NCI-H1930 (cell line): ENCODE measurements at regions not wholly inside any gene's neighbourhood (a gene's known extent, or its start where the extent isn't known, plus 50 kb on each side); places are given as distances from the start of the nearest gene placed in this dataset.

ENCODE experiments used
- DNase-seq, 2 experiments: peaks; one replicate each; lab custom pipeline; 2025; lab: John Stamatoyannopoulos, UW

DNA sequence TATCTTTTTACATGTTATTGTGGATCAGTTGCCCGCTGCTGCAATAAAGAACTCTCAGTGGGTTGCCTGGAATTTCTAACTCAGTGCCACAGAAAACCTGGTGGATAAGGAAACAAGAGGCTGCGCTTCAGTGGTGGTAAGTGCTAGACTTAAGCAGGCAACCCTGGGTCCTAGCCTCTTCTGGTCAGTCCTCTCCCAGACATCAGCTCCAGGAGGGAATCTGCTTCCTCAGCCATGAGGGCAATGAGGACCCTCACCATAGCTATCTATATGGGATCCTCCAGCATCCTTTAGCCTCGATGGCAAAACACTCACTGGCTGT lies 490.7 kb upstream of the SULF2 start:
- no peak for DNase-seq

DNA sequence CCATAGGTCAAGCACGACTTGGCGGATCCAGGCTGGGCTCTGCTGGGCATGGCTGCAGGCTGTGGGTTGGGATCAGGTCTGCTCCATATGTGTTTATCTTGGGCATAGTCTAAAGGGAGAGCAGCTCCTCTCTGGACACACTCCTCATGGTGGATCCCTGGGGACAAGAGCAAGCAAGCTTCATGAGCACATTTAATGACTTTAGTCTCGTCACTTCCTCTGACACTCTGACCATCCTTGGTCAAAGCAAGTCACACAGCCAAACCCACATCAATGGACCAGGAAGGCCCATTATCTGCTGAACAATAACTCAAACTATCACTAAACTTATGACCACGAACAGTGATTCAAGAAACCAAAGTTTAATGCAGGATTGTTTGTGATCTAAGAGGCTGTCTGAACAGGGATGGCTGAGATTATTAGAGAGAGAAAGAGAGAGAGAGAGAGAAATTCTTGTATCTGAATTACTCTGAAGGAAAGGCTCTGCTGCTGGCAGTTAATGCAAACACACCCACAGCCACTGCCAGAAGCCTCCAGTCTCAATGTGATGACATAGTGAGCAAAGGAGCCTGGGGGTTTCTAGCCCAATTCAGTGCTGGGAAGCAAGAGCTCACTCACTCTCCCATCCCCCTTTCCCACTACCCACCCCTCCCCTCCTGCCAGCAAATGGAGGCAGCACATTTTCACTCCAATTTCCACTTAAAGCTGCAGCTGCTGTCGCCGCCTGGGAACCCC lies 490.2 kb upstream of the SULF2 start:
- no peak for DNase-seq

DNA sequence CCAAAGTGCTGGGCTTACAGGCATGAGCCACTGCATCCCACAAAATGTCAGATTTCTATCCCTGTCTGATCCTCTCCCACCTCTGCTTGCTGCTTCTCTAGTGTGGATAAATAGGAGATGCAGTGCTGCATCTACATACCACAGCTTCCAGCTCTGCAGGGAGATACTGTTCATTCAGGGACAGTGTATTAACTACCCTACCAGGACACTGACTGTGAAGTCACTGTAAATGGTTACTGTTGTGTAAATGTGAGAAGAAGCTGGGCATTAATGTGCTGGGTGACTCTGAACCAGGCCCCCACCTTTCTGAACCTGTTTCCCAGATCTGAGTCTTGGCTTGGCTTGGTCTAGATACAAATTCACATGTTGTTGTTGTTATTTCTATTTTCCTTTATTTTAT lies 488.6 kb upstream of the SULF2 start:
- no peak for DNase-seq

DNA sequence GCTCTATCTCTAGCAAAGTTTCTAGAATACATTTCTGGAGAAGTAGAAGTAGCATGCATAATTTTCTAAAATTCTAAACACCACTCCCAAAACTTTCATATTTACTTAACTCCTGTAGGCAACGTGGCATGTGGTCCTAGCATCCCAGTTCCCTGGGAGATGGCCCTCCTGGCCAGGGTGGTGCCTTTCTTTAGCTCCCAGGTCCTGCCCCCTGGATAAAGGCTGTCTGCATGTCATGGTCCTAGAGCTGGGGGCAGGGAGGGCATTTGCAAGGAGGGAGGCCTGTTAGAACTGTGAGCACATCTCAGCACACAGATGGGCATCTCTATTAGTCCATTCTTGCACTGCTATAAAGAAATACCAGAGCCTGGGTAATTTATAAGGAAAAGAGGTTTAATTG lies 485.6 kb upstream of the SULF2 start:
- DNase-seq: no peak

DNA sequence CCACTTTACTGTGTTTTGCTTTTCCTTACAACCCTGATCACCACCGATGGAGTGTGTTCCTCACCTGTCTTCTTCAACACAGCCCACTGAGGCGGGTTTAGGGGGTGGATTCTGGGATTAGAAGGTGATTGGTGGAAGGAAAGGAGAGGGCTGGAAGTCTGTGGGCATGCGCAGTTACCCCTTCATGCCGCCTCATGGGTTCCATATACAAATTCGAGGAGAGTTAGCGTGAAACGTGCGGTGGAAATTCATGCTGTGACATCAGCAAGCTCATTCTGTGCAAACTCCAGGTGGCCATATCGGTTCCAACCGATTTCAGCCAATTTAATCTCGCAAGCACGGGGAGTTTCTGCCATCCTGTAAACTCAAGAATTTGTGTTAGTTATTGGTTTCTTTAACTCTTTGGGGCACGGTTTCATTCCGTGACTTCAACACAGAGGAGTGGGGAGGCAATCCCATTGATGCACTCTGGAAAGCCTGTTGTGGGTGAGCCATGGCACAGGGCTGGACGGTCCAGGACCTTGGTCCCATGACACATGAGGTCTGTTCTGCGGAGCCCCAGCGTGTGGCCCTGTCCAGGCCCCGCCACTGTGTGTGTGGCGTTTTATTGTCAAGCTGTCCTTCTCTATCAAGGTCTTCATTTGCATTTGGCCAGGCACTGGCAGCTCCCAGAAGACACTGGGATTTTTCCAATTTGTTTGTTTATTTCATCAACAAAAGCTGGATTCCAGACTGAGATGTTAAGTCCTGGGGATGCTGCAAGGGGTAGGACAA lies 482.8 kb upstream of the SULF2 start:
- no peak for DNase-seq

DNA sequence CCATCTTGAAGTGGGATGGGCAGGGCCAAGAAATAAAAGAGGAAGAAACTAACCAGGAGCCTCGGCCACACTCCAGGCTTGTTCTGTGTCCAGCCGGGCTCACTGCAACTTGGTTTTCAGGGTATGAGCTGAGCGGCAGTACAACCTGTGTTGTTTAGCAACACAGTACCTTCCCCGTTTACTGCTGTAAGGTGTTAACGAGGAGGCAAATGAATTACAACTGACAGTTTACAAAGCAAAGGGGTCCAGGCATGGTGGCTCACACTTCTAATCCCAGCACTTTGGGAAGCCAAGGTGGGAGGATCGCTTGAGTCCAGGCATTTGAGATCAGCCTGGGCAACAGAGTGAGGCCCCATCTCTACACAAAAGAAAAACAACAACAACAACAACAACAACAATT lies 481.3 kb upstream of the SULF2 start:
- DNase-seq: no peak

DNA sequence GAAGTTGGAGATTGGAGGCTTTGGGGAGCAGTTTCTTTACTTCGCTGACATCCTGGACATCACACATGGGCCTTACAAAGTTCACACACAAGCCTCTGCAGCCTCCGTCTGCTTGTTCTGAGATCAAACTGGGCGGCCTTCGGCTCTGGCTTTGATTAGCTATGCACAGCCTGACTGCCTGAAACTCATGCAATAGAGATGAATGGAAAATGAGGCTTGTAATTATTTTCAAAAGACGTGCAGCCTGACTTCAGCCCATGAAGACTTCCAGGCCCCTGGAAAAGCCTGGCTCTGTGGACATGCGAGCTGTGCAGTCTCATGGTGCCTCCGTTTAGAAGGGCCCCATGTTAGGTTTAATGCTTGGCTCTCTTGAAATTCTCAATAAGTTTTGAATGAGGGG lies 480.5 kb upstream of the SULF2 start:
- no peak for DNase-seq

DNA sequence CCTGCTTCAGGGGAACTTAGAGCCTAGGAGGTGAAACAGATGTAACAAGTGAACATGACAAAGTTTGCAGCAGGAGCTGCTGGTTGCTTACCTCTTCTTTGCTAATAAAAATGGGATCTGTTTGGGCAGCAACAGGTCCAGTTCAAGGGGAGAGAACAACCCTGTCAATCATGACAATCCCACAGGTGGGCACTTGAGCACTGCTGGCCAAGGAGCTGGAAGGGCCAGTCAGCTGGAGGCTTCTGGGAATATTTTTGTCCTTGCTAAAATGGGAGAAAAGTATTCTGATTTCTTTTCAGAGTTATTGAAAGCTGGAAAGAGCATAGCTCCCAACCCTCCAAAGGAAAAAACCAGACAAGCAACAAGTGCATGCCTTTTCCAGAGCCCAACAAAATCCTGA lies 477.7 kb upstream of the SULF2 start:
- no peak for DNase-seq

DNA sequence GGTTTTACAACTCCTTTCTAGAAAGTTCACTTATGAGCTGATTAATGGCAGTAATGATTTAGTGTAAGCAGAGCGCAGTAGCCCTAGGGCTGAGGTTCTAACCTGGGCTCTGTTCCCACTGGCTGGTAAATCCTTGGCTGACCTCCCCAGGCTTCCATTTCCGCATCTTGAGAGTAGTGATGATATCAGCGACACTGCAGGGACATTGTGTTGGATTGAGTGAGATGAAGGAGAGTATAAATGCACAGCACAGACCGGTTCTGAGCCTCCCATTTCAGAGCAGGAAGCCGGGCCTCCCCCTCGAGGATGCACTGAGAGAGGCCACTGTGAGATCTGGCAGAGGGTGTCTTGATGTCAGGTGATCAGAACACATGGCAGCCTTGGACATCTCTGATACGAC lies 477.2 kb upstream of the SULF2 start:
- DNase-seq: no peak

DNA sequence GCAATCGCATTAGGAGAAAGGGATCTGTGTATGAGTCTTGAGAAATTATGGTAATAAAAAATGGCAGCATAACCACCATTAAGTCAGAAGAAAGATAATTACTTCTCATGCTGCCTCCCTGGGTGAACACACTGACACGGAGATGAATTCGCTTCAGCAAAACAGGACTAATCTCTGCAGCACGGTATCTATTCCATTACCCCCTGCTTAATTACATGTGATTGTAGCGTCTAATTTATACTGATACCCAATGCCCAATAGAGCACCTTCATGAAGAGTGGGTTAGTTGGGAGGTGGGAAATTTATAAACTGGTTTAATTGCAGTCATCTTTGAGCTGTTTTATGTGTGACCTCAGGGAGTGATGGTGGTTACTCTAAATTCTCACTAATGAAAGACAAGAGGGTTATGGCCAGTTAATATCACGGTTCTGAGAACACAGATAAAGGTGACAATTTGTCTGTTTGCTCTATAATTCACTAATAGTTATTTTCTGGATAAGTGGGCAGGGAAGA lies 476.2 kb upstream of the SULF2 start:
- no peak for DNase-seq

DNA sequence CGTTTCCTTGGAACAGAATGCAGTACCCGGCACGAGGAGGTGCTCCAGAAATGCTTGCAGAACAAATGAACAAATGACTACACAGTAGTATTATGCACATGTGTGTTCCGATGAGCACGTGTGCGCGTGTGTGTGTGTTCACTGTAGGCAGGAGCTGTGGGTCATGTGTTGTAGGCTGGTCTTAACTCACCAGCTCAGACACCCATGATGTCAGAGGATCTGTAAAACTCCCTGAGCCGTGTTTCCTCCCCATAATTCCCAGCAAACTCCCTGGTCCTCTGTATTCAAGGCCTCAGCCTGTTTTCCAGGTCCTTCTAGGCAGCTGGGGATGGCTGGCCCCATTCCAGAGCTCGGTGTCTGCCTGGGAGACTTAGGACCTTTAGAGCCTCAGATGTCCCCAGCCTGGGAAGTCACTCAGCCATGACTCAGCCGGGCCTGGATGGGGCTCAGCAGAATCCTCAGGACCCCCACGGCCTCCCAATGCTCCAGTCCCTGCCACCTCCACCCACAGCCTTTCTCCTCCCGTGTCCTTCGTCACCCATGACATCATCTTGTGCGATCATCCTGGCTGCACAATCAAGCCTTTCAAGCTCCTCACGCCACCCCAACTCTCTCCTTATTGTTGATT lies 475.0 kb upstream of the SULF2 start:
- DNase-seq: no peak

DNA sequence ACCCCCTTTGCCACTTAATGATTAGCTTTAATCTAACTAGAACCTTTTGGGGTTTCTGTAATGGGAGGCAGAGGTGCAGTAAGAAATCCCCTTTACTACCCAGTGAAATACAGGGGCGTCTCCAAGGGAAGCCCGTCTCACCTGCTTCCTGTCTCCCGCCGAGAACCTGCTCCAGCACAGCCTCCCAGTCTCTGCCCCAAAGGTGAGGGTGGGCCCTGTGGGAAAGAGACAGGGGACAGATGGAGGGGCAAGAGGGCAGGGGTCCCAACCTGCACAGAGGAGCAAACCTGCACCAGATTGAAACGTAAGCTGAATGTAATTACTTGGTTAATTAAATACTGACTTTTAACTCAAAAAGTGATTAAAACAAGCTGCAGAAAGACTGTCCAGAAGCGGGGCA lies 474.2 kb upstream of the SULF2 start:
- DNase-seq: no peak

DNA sequence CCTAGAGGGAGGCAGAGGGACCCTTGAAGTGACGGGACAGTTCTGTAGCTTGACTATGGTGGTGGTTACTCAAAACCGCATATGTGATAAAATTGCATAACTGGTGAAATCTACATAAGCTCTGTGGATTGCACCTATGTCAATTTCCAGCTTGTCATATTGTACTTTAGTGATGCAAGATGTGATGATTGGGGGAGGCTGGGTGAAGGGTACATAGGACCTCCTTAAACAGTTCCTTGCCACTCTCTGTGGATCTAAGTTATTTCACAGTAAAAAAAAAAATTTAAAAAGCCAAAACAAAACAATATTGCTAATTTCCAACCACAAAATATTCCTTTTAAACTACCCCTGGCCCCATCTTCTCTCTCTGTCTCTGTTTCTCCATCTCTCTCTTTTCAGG lies 472.6 kb upstream of the SULF2 start:
- DNase-seq: no peak

DNA sequence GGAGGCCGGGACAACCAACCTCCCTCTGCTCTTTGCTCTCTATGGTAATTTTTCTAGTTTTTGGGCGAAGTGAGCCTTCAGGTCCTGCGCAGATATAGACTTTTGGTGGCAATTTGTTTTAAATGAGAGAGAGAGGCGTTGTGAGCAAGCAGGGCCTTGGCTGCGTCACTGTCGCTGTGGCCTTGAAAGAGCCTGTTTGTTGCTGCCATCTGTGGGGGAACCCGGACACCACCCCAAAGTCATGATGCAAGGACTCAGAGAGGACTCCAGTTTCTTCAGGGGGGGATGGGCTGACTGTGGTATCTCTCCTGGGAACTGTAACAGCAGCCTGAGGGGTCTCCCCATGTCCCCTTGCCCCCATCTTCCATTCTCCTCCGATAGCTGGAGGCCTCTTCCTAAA lies 462.7 kb upstream of the SULF2 start:
- DNase-seq: no peak

DNA sequence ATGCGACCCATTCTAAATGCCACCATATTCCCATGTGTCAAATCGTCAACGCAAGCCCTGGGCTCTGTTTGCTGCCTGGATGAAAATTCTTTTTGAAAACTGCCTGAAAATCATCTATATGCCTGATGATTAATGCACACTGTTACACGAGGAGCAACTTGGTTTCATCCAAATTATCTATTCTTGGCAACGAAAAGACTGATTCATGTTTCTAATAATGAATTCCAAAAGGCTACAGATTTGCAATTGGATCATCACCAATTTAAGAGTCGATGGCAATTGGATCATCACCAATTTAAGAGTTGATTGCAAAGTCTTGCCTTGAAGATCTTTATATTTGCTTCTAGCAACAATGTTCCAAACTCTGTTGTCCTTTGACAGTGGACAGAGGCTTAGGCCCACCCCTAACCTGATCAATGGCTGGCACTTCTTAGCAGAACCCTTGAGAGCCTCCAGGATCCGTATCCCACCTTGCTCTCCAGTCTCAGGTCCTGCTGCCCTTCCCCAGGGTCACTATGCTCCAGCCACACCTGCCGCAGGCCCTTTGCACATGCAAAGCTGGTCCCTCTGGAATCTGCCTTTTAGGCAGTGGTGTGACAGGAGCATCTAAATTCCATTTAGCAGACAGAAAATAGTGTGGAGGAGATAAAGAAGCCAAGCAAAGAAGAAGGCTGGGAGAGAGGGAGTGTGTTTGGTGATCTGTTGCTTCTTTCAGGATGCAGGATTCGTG lies 460.9 kb upstream of the SULF2 start:
- DNase-seq: no peak

DNA sequence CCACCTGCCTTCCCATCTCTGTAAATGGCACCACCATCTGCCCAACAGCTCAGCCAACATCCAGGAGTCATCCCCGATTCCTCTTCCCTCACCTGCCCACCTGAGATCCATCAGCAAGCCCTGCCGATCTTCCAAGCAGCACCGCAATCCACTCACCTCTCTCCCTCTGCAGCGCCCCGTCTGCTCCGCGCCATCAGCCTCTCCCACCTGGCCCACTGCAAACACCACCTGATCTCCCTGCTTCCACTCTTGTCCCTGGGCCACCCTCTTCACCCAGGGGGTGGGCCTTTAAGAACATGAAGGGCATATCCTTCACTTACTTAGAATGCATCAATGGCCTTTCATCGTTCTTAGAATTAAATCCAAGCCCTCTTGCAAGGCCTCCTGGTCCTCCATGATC lies 457.3 kb upstream of the SULF2 start:
- DNase-seq: no peak

DNA sequence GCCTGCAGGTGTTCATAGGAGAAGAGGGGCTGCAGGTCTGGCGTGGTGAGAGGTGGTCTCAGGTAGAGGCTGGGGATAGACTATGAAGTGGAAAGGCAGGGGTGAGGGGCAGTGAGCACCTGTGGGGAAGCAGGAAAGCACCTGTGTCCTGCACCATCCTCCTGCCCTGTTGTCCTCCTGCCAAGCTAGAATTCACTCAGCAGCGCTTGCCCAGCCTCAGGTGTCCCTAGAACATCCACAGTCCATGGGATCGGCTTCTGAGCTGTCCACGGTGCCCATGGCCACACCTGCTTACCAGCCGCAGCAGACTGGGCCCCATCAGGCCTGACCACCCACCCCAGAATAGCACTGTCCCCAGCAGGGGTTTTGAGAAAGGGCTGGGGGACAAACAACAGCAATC lies 456.2 kb upstream of the SULF2 start:
- DNase-seq: no peak

DNA sequence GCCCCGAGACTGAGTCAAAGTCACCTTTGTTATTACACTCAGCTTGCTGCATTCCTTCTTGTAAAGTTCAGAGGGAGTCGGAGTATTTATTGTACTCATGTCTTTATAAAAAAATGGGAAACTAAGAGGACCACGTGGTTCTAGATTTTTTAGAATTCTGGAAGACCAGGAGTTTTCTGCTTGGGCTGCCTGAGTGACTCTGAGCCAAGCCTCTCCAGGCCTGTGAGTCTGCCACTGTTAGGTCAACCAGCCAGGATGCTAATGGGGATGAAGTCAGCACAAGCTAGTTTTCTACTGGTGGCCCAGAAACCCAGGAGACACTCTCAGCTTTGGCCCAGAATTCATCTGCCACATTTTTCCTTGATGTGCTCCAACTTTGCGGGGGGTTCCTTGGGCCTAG lies 453.5 kb upstream of the SULF2 start:
- no peak for DNase-seq

DNA sequence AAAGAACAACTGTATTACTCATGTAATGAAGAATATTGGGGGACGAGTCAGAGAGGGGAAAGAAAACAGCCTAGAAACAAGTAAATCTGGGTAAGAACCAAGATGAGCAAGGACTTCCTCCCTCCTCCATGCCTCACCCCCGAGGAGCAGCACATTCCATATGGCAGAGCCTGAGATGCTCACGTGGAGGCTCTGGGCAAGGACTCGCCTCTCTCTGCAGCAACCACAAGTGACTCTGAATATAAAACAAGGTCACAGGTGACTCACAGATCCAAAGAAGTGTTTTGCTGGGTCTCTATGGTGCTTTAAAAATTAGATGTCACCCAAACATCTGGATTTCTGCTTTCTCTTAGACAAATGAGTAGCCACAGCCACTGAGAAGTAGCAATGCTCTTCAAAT lies 453.0 kb upstream of the SULF2 start:
- no peak for DNase-seq

DNA sequence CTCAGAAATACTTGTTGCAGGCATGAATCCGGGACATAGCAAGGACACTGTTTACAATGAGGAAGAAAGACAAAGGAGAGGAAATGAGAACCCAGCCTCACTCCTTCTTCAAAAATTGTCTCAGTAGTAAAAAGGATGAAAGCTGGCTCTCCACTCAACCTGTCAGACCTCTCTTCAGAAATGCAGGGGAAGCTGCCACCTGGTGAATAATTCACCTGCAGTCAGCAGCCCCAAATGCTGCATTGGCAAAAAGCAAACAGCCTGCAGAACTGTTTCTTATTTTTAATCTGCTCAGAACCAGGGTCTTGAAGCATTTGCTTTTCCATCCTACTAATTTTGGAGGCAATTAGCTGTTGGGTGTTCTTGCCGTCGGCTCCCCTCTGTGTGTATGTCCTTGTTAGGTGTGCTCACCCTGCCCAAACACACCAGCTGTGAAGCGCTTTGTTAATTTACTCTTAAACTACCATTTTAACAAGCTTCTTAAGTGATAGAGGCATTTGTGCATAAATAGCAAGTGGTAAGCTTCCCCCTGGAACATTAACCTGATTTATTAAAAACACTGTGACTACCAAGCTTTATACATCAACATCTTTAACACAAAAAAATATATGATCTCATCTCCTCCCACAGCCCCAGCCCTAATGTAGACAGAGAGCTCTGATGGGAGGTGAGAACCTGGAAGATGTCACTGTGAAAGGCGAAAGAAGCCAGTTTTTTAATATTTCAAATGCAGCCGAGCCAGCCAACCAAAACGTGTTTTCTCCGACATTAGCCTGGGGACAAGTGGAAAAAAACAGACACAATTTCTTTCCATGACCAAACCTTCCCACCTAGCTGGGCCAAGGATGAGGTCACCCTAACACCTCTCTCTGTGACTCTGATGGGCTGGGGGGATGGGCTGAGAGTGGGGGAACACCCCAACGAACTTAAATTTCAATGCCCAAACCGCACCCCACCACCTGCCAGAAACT lies 451.0 kb upstream of the SULF2 start:
- DNase-seq: no peak

DNA sequence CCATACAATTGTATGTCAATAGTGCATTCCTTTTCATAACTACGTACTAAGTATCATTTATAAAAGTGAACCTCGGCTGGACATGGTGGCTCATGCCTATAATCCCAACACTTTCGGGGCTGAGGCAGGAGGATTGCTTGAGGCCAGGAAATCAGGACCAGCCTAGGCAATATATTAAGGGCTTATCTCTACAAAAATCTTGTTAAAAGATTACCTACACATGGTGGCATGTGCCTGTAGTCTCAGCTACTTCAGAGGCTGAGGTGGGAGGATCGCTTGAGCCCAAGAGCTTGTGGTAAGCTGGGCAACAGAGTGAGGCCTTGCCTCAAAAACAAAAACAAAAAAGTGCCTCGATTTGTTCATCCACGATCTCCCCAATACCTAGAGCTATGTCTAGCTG lies 449.7 kb upstream of the SULF2 start:
- no peak for DNase-seq
